Stimulated activated CD4-positive, alpha-beta T cell treated with anti-CD3 and anti-CD28 coated beads, Interleukin-12 subunit alpha, Interleukin-12 subunit beta, amount 100 ng/mL, for 4 hours (primary cell): ENCODE measurements at regions not wholly inside any gene's neighbourhood (a gene's known extent, or its start where the extent isn't known, plus 50 kb on each side); places are given as distances from the start of the nearest gene placed in this dataset.

Experiments used
- DNase-seq: peaks from one replicate; pipeline ENCODE4 v3.0.0-alpha.2; 2020

DNA sequence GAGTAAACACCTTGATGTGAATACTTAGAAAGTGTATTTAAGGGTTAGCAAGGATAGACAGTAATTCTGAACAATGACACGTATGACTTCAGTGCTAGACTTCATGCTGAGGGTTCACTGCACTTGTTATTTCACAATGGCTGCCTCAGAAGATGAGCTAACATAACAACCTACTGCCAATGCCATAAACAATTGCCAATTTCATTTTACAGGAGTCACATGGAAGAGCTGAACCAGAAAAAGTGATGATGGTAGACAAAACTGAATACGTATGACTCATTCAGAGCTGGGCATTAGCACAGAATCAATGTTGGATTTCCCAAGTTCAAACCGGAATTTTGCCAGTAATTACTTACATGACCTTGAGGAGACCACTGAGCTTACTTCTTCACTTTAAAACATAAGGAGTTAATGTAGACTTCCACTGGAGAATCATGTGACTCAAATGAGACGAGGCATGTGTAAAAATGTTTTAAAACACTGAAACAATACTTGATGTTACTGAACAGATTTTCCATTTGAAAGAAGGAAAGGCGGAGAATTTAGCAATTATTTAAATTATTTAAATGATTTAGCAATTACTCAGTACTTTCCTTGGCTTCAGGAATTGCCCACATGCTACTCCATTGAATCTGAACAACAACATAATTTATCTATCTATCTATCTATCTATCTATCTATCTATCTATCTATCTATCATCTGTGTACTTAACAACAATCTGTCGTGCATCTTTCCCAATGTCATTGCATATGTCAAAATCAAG is 868.5 kb upstream of the SLIT2 start:
- no peak for DNase-seq

GRCh38 chr4:19381068-19381467 is 870.6 kb upstream of the SLIT2 start:
- no peak for DNase-seq

- DNase-seq: no peak
Measured at GRCh38 chr4:19380600-19380999, 871.1 kb upstream of the SLIT2 start.

GRCh38 chr4:19379191-19379708 is 872.5 kb upstream of the SLIT2 start:
- DNase-seq: no peak

DNA sequence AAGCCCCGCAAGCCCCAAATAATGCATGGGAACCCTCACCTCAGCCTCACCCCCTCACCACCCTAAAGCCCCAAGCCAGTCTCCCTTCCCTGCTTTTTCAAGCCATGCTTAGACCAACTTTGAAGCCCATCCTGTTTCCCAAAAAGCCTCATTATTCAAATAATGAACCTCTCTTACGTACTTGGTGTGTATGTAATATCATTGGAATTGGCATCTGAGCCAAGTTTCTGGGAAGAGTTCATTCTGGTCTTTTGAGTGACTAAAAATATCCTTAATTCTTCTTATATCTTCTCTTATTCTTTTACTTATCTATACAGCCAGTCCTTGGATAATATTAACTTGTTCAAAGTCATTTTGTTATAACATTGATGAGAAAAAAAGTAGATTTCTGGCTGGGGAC is 875.8 kb upstream of the SLIT2 start:
- no peak for DNase-seq

DNA sequence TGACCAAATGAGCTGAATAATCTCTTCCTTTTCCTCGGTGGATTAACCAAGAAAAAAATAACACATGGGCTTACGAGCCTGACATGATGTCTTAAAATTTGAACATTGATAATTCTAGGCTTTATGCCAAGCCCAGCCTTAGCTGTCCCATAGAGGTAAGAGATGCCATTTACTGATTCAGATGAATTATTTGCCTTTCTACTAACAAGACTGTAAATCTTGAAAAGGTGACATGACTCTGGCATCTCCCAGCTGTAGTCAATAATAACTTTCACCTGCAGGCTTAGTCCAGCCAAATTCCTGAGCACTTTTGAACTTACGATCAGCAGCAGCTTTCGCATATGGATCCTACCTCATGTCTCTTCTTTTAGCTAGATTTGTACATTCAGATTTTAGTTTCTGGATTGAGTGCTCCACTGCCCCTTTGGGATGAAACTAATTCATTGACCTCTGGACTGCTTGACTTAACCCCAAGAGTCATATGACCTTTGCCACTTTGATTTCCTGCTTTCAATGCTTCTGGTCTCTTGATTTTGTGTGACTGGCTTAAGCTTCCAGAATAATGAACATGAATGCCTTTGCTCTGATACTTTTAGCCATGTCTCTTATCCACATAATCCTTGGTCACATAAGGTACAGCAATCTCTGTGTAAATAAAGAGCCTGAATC is 876.4 kb upstream of the SLIT2 start:
- DNase-seq: no peak

GRCh38 chr4:19372390-19372789 is 879.3 kb upstream of the SLIT2 start:
- no peak for DNase-seq

GRCh38 chr4:19368800-19369199 is 882.9 kb upstream of the SLIT2 start:
- DNase-seq: no peak

GRCh38 chr4:19366916-19367315 is 884.8 kb upstream of the SLIT2 start:
- no peak for DNase-seq

DNA sequence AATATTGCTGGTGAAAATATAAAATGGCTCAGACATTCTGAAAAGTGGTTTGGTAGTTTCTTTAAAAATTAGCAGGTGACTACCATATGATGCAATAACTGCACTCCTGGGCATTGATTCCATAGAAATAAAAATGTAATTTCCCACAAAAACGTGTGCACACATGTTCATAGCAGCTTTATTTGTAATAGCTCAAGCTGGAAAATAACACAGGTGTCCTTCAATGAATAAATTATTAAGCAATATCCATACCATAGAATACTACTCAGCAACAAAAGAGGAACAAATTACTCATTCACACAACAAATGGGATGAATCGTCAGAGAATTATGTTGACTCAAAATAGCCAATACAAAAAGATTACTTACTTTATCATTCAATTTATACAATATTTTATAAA is 893.7 kb upstream of the SLIT2 start:
- no peak for DNase-seq

DNA sequence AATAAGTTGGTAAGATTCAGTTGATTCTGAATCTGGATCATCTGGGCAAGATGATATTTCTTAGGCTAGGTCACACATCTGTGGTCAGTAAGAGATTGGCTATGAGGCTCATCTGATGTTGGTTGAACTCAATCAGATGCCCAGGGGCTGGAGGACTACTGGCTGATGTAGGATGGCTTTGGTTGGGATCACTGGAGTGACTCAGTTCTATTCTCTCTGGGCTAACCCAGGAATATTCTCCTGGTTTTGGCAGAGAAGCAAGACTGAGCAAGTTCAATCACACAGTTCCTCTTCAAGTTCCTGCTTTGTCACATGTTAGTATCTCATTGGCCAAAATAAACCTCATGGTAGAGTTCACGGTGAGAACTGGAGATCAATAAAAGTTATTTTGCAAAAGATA is 902.3 kb upstream of the SLIT2 start:
- no peak for DNase-seq

DNA sequence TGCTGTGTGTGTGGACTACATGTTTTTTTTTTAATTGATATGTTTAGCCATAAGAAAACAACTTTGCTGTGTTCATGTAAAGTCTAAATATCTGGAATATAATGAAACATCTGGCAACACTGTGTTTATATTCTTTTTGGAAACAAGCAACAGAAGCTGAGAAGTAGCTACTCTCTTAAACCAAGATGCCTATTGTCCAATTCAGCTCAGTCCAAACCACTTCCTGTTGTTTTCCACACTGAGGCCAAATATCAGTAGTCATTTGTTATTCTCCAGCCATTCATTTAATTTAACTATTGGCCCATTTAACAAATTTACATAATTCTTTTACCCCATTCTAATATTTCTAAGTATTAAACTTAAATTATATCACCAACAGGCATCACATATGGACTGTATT is 903.0 kb upstream of the SLIT2 start:
- no peak for DNase-seq

DNA sequence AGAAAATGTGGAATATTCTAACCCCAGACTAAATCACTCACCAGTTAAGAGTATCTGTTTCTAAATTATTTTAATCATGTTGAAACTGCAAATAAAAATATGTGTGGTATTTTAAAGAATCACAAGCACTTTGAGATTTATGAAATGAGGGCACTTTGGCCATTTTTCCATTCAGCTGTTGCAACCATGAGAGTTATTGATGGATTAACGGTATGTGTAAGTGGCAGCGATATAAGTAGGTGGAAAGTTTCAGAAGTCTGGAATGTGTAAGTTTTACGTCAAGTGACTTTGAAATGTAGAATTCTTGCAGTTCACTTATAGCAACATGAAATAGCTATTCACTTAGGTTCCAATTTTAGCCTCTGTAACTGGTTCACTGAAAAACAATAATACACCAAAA is 905.1 kb upstream of the SLIT2 start:
- DNase-seq: no peak

- no peak for DNase-seq
Measured at GRCh38 chr4:19329631-19330030, 922.1 kb upstream of the SLIT2 start.

- no peak for DNase-seq
Measured at GRCh38 chr4:19329077-19329476, 922.6 kb upstream of the SLIT2 start.

DNA sequence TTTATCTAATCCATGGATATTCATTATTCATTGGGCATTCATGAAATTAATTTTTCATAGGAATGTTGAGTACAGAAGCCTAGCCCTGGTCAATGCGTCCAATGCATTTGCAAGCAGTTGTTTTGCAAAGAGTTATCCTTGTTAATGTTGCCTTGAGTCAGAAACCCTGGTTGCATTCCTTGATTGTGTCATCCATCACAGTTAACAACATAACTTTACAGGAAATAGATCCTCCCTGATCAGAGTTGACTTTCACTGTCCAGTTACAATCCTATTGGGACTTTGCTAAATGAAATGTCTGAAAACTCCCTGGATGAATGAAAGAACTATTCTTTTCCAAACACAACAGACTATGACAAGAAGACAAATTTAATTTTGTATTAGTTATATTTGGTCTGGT is 924.3 kb upstream of the SLIT2 start:
- no peak for DNase-seq

DNA sequence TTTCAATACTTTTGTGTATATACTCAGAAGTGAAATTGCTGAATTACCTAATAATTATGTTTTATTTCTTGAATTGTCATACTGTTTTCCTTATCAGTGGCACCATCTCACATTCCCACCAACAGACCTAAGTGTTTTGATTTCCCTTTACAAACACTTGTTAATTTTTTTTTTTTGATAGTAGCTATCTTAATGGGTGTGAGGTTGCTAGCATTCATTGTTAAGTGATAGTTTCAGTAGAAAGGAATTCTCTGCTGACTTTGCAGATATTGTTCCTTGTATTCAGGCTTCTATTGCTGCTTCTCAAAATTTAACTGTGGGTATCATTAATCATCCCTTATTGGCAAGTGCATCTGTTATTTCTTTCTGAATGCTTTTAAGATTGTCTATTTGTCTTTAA is 927.5 kb upstream of the SLIT2 start:
- DNase-seq: no peak

DNA sequence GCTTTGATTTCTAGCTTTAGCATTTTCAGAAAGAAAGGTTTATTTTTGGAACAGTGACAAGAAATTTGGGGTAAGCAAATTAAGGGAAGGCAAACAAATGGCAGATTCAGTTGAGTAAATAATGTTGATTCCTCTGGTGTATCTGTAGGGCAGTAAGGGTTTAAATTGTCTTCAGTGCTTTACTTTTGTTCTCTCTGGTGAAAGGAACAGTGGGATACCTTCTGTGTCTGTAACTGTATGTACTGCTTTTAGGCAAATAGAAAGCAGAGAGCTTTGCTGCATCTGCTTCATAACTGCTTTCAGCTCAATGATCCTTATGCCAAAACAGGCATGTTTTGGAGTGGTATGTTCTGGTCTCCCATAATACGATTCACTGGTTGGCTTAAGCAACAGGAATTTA is 932.1 kb upstream of the SLIT2 start:
- no peak for DNase-seq

GRCh38 chr4:19317377-19317776 is 934.3 kb upstream of the SLIT2 start:
- DNase-seq: no peak

- no peak for DNase-seq
Measured at GRCh38 chr4:19314116-19314515, 937.6 kb upstream of the SLIT2 start.

- no peak for DNase-seq
Measured at GRCh38 chr4:19309378-19309777, 942.3 kb upstream of the SLIT2 start.

DNA sequence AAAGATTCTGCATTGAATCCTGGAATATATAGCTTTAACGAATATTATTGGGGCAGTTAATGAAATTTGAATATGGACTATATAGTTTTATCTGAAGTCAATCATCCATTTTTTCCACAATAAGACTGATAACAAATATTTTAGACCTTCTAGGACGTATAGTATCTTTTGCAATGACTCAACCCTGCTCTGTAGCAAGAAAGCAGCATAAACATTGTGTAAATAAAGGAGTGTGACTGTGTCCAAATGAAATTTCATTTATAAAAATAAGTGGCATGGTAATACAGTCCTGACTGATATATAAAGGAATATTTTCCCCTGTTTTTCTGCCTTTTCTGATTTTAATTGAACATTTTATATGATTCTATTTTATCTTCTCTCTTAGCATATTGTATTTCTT is 947.7 kb upstream of the SLIT2 start:
- no peak for DNase-seq

- no peak for DNase-seq
Measured at GRCh38 chr4:19301527-19301926, 950.2 kb upstream of the SLIT2 start.

GRCh38 chr4:19300213-19300612 is 951.5 kb upstream of the SLIT2 start:
- DNase-seq: no peak

DNA sequence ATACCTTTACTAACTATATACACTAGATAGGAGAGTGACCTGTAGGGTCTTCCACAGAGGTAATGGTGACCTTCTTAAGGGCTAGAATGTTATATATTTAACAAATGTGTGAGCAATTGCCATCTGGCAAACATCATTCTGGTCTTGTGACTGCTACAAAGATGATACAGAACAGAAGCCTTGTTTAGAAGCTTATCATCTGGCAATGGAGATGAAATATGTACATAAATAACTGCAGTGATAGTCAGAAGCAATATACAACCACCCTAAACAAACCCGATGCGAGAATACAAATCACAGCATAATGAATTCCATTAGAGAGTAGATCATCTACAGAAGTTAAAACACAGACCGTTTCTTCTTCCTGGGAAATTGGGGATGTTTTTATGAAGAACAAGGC is 952.7 kb upstream of the SLIT2 start:
- no peak for DNase-seq
